ENCODE measurements at regions not wholly inside any gene's neighbourhood (a gene's known extent, or its start where the extent isn't known, plus 50 kb on each side); places are given as distances from the start of the nearest gene placed in this dataset.

DNA sequence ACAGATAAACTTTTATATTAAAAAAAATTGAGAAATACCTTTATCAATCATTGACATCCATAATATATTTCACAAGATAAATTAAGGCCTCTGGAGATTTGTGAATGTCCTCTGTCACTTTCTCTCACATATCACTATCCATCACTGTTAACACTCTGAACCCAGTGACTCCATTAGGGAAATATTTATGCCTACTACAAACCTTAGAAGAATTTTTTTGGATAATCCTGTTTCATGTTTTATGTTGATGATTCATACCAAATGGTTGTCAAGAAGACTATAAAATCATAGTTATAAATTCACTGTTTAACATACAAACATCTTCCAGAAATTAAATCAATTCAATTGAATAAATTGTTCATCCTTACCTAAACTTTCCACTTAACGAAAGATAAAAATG, 357.6 kb upstream of the CDH10 start:
- ChIA-PET POLR2A (no interaction called here), CTCF (no interaction called here)
- peaks cover 9% of the 10 kb centered on the region for H3K9me3 Mint-ChIP-seq
- H3K4me1 Mint-ChIP-seq, result peaks cover 5% of the 10 kb centered on the region; the same call in 1 of the 2 replicates
- TF ChIP-seq KAT7 (CRISPR knock-in tag; IDR thresholded peaks at IDR 0.05; ENCODE audit: borderline replicate concordance), result no peak
- TF ChIP-seq NR2C2 (CRISPR knock-in tag; IDR thresholded peaks at IDR 0.05), result no peak
- TF ChIP-seq FOXJ3 (CRISPR knock-in tag; IDR thresholded peaks at IDR 0.05; ENCODE audit: borderline replicate concordance), result no peak
- no peak for TF ChIP-seq IRF2 (CRISPR knock-in tag; IDR thresholded peaks at IDR 0.05; ENCODE audit: borderline replicate concordance, low read depth)
- no peak overlapping the region for H3K27ac Mint-ChIP-seq
- DNase-seq (ENCODE audit: low spot score), result no peak
- no peak overlapping the region for H3K4me3 Mint-ChIP-seq
- H3K36me3 Mint-ChIP-seq, result no peaks in the 10 kb centered on the region
- ATAC-seq, result no peak
- no peaks in the 10 kb centered on the region for H3K27me3 Mint-ChIP-seq (ENCODE audit: low read depth)

DNA sequence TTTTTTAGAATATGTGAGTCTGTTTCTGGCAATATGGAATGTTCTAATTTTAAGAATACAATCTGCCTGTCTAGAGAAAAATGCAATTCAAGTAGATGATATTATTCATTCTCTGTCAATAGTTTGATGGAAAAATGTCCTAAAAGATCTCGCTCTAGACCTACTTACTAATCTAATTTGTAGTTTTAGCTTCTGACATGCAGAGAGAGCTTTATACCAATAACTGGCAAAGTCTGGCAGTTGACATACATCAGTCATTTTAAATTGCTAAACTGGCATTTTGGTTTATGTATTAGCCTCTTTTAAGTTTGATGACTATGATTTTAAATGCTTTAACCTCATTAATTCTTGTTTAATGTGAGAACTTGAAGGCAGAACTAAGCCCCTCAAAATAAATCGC, 355.0 kb upstream of the CDH10 start:
- no peaks in the 10 kb centered on the region for H3K4me1 Mint-ChIP-seq
- DNase-seq (ENCODE audit: low spot score) (no peak), ATAC-seq (no peak)

More for the DNA sequence above, 355.0 kb upstream of the CDH10 start:
- Mint-ChIP-seq H3K36me3 (peaks cover 6% of the 10 kb centered on the region), H3K27ac (no peak overlapping the region), H3K9me3 (peaks cover 32% of the 10 kb centered on the region), H3K4me3 (no peak overlapping the region), H3K27me3 (ENCODE audit: low read depth) (no peaks in the 10 kb centered on the region; the same call in 1 of the 2 replicates)
- CTCF ChIA-PET, result no interaction called here
- TF ChIP-seq, protein P1, sequence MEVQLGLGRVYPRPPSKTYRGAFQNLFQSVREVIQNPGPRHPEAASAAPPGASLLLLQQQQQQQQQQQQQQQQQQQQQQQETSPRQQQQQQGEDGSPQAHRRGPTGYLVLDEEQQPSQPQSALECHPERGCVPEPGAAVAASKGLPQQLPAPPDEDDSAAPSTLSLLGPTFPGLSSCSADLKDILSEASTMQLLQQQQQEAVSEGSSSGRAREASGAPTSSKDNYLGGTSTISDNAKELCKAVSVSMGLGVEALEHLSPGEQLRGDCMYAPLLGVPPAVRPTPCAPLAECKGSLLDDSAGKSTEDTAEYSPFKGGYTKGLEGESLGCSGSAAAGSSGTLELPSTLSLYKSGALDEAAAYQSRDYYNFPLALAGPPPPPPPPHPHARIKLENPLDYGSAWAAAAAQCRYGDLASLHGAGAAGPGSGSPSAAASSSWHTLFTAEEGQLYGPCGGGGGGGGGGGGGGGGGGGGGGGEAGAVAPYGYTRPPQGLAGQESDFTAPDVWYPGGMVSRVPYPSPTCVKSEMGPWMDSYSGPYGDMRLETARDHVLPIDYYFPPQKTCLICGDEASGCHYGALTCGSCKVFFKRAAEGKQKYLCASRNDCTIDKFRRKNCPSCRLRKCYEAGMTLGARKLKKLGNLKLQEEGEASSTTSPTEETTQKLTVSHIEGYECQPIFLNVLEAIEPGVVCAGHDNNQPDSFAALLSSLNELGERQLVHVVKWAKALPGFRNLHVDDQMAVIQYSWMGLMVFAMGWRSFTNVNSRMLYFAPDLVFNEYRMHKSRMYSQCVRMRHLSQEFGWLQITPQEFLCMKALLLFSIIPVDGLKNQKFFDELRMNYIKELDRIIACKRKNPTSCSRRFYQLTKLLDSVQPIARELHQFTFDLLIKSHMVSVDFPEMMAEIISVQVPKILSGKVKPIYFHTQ (CRISPR knock-in tag; IDR thresholded peaks at IDR 0.05), result no peak
- TF ChIP-seq ZNF671 (CRISPR knock-in tag; IDR thresholded peaks at IDR 0.05), result no peak
- no peak for TF ChIP-seq ESRRA (CRISPR knock-in tag; IDR thresholded peaks at IDR 0.05; ENCODE audit: borderline replicate concordance)
- no peak for TF ChIP-seq MYBL2 (CRISPR knock-in tag; IDR thresholded peaks at IDR 0.05)
- TF ChIP-seq SOX15 (CRISPR knock-in tag; IDR thresholded peaks at IDR 0.05), result no peak
- no peak for TF ChIP-seq NFATC4 (CRISPR knock-in tag; IDR thresholded peaks at IDR 0.05)
- TF ChIP-seq ZNF416 (CRISPR knock-in tag; IDR thresholded peaks at IDR 0.05), result no peak
- TF ChIP-seq, protein P2, sequence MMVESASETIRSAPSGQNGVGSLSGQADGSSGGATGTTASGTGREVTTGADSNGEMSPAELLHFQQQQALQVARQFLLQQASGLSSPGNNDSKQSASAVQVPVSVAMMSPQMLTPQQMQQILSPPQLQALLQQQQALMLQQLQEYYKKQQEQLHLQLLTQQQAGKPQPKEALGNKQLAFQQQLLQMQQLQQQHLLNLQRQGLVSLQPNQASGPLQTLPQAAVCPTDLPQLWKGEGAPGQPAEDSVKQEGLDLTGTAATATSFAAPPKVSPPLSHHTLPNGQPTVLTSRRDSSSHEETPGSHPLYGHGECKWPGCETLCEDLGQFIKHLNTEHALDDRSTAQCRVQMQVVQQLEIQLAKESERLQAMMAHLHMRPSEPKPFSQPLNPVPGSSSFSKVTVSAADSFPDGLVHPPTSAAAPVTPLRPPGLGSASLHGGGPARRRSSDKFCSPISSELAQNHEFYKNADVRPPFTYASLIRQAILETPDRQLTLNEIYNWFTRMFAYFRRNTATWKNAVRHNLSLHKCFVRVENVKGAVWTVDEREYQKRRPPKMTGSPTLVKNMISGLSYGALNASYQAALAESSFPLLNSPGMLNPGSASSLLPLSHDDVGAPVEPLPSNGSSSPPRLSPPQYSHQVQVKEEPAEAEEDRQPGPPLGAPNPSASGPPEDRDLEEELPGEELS (CRISPR knock-in tag; IDR thresholded peaks at IDR 0.05), result no peak
- no peak for TF ChIP-seq CREB1 (CRISPR knock-in tag; IDR thresholded peaks at IDR 0.05)
- no peak for TF ChIP-seq FOXJ3 (CRISPR knock-in tag; IDR thresholded peaks at IDR 0.05; ENCODE audit: borderline replicate concordance)
- TF ChIP-seq ZNF317 (CRISPR knock-in tag; IDR thresholded peaks at IDR 0.05; ENCODE audit: borderline replicate concordance, low read depth), result no peak
- TF ChIP-seq, protein P3, sequence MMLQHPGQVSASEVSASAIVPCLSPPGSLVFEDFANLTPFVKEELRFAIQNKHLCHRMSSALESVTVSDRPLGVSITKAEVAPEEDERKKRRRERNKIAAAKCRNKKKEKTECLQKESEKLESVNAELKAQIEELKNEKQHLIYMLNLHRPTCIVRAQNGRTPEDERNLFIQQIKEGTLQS (CRISPR knock-in tag; conservative IDR thresholded peaks at IDR 0.05), result no peak
- TF ChIP-seq IRF2 (CRISPR knock-in tag; IDR thresholded peaks at IDR 0.05; ENCODE audit: borderline replicate concordance, low read depth), result no peak
- TF ChIP-seq ZNF219 (CRISPR knock-in tag; IDR thresholded peaks at IDR 0.05; ENCODE audit: borderline replicate concordance), result no peak
- no peak for TF ChIP-seq NFYB (CRISPR knock-in tag; conservative IDR thresholded peaks at IDR 0.05; ENCODE audit: low read depth)
- TF ChIP-seq, protein P4, sequence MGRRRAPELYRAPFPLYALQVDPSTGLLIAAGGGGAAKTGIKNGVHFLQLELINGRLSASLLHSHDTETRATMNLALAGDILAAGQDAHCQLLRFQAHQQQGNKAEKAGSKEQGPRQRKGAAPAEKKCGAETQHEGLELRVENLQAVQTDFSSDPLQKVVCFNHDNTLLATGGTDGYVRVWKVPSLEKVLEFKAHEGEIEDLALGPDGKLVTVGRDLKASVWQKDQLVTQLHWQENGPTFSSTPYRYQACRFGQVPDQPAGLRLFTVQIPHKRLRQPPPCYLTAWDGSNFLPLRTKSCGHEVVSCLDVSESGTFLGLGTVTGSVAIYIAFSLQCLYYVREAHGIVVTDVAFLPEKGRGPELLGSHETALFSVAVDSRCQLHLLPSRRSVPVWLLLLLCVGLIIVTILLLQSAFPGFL (CRISPR knock-in tag; IDR thresholded peaks at IDR 0.05; ENCODE audit: borderline replicate concordance), result no peak
- no peak for TF ChIP-seq NR2C2 (CRISPR knock-in tag; IDR thresholded peaks at IDR 0.05)
- TF ChIP-seq, protein P5, sequence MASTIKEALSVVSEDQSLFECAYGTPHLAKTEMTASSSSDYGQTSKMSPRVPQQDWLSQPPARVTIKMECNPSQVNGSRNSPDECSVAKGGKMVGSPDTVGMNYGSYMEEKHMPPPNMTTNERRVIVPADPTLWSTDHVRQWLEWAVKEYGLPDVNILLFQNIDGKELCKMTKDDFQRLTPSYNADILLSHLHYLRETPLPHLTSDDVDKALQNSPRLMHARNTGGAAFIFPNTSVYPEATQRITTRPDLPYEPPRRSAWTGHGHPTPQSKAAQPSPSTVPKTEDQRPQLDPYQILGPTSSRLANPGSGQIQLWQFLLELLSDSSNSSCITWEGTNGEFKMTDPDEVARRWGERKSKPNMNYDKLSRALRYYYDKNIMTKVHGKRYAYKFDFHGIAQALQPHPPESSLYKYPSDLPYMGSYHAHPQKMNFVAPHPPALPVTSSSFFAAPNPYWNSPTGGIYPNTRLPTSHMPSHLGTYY (CRISPR knock-in tag; IDR thresholded peaks at IDR 0.05), result no peak
- POLR2A ChIA-PET, result no interaction called here

Data from WTC11 (cell line).